Endothelial cell (in vitro differentiated cells): ENCODE measurements at regions not wholly inside any gene's neighbourhood (a gene's known extent, or its start where the extent isn't known, plus 50 kb on each side); places are given as distances from the start of the nearest gene placed in this dataset.

Experiments used
- DNase-seq: peaks from one replicate; pipeline ENCODE4 v3.0.0; 2021; ENCODE audit warnings: low spot score
- H3K27ac Mint-ChIP-seq: one replicate; pipeline ENCODE4 v1.8.0; 2021; ENCODE audit warnings: mixed read lengths, inconsistent platforms; ENCODE audit not compliant: unreplicated experiment
- H3K27me3 Mint-ChIP-seq: one replicate; pipeline ENCODE4 v1.8.0; 2021; ENCODE audit warnings: mild to moderate bottlenecking, moderate library complexity, mixed read lengths, inconsistent platforms; ENCODE audit not compliant: unreplicated experiment
- H3K36me3 Mint-ChIP-seq: one replicate; pipeline ENCODE4 v1.8.0; 2021; ENCODE audit warnings: mild to moderate bottlenecking, low read depth, mixed read lengths, inconsistent platforms; ENCODE audit not compliant: unreplicated experiment
- H3K4me1 Mint-ChIP-seq: one replicate; pipeline ENCODE4 v1.8.0; 2021; ENCODE audit warnings: mild to moderate bottlenecking, mixed read lengths, inconsistent platforms; ENCODE audit not compliant: unreplicated experiment
- H3K4me3 Mint-ChIP-seq: one replicate; pipeline ENCODE4 v1.8.0; 2021; ENCODE audit warnings: mild to moderate bottlenecking, mixed read lengths, inconsistent platforms; ENCODE audit not compliant: unreplicated experiment
- H3K9me3 Mint-ChIP-seq: one replicate; pipeline ENCODE4 v1.8.0; 2021; ENCODE audit warnings: mixed read lengths, inconsistent platforms; ENCODE audit not compliant: unreplicated experiment
- TF ChIP-seq, protein P1 (sequence below): fragments of 200-600 bp; sonication (generic); IDR thresholded peaks from one replicate; pipeline ENCODE4 v1.5.0; 2021; ENCODE audit warnings: antibody characterized with exemption; ENCODE audit not compliant: unreplicated experiment

DNA sequence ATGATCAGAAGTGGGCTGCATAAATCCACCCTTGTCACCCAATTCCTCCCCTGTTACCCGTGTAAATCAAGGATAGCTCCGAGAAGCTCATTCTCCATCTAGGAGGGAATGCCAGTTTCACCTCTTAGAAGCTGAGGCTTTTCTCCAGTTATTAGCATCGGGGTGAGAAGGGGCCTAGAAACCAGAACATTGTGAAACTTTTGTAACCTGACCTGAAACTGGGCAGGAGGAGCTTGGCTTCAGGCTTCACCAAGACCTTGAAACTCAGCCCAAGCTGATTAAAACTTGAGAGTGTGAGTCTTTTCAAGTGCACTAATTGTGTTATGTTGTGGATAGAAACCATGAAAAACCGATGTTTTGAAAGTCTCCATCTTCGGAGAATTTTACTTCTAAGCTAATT, 103.1 kb downstream of the BMP2 start:
- TF ChIP-seq, protein P1, sequence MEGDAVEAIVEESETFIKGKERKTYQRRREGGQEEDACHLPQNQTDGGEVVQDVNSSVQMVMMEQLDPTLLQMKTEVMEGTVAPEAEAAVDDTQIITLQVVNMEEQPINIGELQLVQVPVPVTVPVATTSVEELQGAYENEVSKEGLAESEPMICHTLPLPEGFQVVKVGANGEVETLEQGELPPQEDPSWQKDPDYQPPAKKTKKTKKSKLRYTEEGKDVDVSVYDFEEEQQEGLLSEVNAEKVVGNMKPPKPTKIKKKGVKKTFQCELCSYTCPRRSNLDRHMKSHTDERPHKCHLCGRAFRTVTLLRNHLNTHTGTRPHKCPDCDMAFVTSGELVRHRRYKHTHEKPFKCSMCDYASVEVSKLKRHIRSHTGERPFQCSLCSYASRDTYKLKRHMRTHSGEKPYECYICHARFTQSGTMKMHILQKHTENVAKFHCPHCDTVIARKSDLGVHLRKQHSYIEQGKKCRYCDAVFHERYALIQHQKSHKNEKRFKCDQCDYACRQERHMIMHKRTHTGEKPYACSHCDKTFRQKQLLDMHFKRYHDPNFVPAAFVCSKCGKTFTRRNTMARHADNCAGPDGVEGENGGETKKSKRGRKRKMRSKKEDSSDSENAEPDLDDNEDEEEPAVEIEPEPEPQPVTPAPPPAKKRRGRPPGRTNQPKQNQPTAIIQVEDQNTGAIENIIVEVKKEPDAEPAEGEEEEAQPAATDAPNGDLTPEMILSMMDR = no peak
- Mint-ChIP-seq H3K27me3 (no peaks in the 10 kb centered on the region), H3K4me3 (no peak overlapping the region), H3K9me3 (no peaks in the 10 kb centered on the region), H3K36me3 (no peaks in the 10 kb centered on the region), H3K4me1 (no peaks in the 10 kb centered on the region), H3K27ac (no peak overlapping the region)
- DNase-seq = no peak

DNA sequence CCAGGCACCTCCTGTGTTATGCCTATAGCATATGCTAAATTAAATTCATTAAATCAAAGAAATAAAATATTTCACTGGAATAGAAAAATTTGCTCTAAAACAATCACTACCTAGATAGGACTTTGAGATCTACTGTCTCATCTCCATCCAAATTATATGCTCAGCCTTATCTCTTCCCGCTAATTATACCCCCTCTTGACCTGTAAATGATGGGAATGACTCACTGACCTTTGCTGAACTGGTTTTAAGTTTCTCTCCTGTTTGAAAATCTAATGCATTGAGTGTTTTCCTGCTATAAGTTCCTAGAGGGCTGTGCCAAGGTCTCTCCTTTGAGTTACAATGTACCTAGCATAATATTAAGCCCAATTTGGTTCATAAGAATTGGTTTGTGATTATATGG, 110.1 kb downstream of the BMP2 start:
- TF ChIP-seq, protein P1 = no peak
- H3K36me3 Mint-ChIP-seq = no peaks in the 10 kb centered on the region
- no peak overlapping the region for H3K4me3 Mint-ChIP-seq
- H3K27me3 Mint-ChIP-seq = no peaks in the 10 kb centered on the region
- no peaks in the 10 kb centered on the region for H3K9me3 Mint-ChIP-seq
- H3K27ac Mint-ChIP-seq = no peak overlapping the region
- no peaks in the 10 kb centered on the region for H3K4me1 Mint-ChIP-seq
- DNase-seq = no peak

DNA sequence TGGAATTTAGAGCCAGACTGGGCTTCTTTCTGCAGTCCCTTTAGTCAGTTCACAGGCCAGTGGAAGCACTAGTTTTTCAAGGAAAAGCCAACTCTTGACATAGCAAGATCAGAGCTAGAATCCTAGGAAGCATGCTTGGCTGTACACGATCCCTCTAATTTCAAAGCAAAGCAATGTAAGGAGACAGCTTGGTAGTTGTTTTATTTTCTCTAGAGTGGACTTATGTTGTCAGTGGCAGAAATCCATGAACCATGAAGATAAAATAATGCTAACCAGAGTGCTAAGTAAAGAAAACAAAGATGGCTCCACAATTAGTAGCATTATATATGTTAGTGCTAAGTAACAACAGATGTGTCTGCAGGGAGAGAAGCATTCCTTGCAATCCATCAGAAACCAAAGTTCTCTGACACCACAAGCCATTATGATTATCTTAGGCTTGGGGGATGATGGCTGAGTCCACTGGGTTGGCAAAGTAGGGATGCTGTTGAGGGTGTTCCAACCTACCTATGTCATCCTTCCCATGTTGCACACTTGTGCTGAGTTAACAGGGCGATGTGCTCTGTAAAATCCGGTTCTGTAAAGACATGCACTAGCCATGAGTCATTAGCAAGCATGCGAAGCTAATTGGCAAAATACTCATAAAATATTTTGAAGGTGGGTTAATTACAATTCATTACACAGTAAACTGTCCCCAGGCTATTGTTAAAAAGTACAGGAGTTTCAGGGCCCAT, 115.2 kb downstream of the BMP2 start:
- no peak for DNase-seq
- Mint-ChIP-seq H3K9me3 (no peaks in the 10 kb centered on the region), H3K4me1 (peaks cover 2% of the 10 kb centered on the region), H3K27ac (no peak overlapping the region), H3K27me3 (no peaks in the 10 kb centered on the region), H3K36me3 (no peaks in the 10 kb centered on the region), H3K4me3 (no peak overlapping the region)
- TF ChIP-seq, protein P1 = no peak

DNA sequence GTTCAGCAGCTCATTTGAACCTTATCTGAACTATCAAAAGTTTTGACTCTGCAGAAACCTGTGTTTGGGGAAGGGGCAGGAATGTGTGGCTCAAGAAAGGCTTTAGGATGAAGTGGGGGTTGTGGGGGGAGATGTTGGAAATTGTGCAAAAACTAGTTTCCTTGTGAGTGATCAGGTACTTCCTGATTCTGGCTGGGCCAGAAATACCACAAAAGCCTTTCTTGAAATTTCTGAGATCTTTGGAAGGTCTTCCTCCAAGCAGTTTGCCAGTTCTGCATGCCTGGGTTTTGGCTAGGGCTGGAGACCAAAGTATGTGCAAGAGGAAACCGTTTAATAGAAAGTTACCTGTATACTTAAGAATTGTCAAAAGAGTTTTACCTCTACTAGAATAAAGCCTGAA, 116.6 kb downstream of the BMP2 start:
- TF ChIP-seq, protein P1 = no peak
- no peak for DNase-seq
- no peaks in the 10 kb centered on the region for H3K36me3 Mint-ChIP-seq
- H3K9me3 Mint-ChIP-seq = no peaks in the 10 kb centered on the region
- H3K27ac Mint-ChIP-seq = no peak overlapping the region
- H3K27me3 Mint-ChIP-seq = no peaks in the 10 kb centered on the region
- H3K4me1 Mint-ChIP-seq = peaks cover 2% of the 10 kb centered on the region
- no peak overlapping the region for H3K4me3 Mint-ChIP-seq

DNA sequence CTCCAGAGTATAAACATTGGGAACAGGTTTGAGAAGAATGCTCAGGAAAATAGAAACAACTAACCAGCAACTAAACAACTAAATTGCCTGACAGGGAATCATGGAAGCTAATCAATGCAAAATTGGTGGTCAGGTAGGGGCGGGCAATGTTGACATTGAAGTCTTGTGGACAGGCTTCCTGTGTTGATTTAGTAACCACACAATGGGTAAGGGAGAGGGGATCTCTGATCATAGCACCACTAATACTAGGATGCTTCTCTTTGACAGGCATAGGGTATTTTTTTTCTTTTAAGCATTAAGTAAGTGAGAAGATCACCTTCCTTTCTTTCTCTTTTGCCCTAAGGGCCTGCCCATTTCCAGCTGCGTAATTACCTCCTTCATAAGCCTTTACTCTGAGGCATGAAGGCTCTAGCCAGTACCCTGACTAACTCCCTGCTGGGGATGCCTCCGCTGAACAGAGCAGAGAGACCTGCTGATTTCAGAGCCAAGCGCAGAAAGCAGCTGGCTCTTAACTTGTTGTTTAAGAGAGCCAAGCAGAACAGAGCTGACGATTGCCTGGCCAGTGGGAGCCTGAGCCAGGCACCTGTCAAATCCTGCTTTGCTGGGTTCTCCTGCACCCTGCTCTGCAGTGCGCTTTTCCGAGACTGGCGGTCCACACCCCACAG, 118.7 kb downstream of the BMP2 start:
- H3K27me3 Mint-ChIP-seq = no peaks in the 10 kb centered on the region
- TF ChIP-seq, protein P1 = no peak
- H3K4me3 Mint-ChIP-seq = no peak overlapping the region
- no peak overlapping the region for H3K27ac Mint-ChIP-seq
- no peaks in the 10 kb centered on the region for H3K9me3 Mint-ChIP-seq
- no peak for DNase-seq
- H3K36me3 Mint-ChIP-seq = no peaks in the 10 kb centered on the region
- peaks cover 2% of the 10 kb centered on the region for H3K4me1 Mint-ChIP-seq
